H9 (cell line): ENCODE measurements at regions not wholly inside any gene's neighbourhood (a gene's known extent, or its start where the extent isn't known, plus 50 kb on each side); places are given as distances from the start of the nearest gene placed in this dataset.

Experiments
- DNase-seq: peaks from one replicate; pipeline ENCODE4 v3.0.0-alpha.2; 2017
- H2AFZ ChIP-seq: one replicate; pipeline ENCODE4 v1.6.1; 2013; ENCODE audit warnings: mild to moderate bottlenecking, low read length, control low read depth, moderate library complexity
- H2AK5ac ChIP-seq: 2 replicates; pipeline ENCODE4 v1.6.1; 2013; ENCODE audit warnings: low read length, control low read depth, mixed read lengths; ENCODE audit not compliant: insufficient read length
- H2BK120ac ChIP-seq: one replicate; pipeline ENCODE4 v1.6.1; 2013; ENCODE audit warnings: low read depth, mild to moderate bottlenecking, low read length, control low read depth, inconsistent platforms; ENCODE audit not compliant: poor library complexity, severe bottlenecking
- H2BK12ac ChIP-seq: 2 replicates; pipeline ENCODE4 v1.6.1; 2013; ENCODE audit warnings: low read length, control low read depth, mixed read lengths, low read depth; ENCODE audit not compliant: insufficient read length
- H2BK15ac ChIP-seq: 2 replicates; pipeline ENCODE4 v1.6.1; 2013; ENCODE audit warnings: low read depth, low read length, control low read depth
- H2BK20ac ChIP-seq: one replicate; pipeline ENCODE4 v1.6.1; 2013; ENCODE audit warnings: low read depth, mild to moderate bottlenecking, low read length, control low read depth, inconsistent platforms; ENCODE audit not compliant: poor library complexity, severe bottlenecking
- H2BK5ac ChIP-seq: 2 replicates; pipeline ENCODE4 v1.6.1; 2013; ENCODE audit warnings: low read length, control low read depth, mixed read lengths; ENCODE audit not compliant: insufficient read length
- H3K14ac ChIP-seq: 2 replicates; pipeline ENCODE4 v1.6.1; 2013; ENCODE audit warnings: low read length, control low read depth; ENCODE audit not compliant: insufficient read depth
- H3K18ac ChIP-seq: 2 replicates; pipeline ENCODE4 v1.6.1; 2013; ENCODE audit warnings: low read depth, mild to moderate bottlenecking, mixed read lengths, low read length, control low read depth; ENCODE audit not compliant: insufficient read length
- H3K23ac ChIP-seq: 2 replicates; pipeline ENCODE4 v1.6.1; 2013; ENCODE audit warnings: low read length, control low read depth, mixed read lengths, low read depth; ENCODE audit not compliant: insufficient read length
- H3K23me2 ChIP-seq: 2 replicates; pipeline ENCODE4 v1.6.1; 2013; ENCODE audit warnings: low read depth, mild to moderate bottlenecking, mixed read lengths, low read length, control low read depth; ENCODE audit not compliant: insufficient read length, poor library complexity, severe bottlenecking
- H3K27ac ChIP-seq: 2 replicates; pipeline ENCODE4 v1.5.1; 2013; ENCODE audit warnings: low read length, control low read depth, mixed read lengths, low read depth; ENCODE audit not compliant: insufficient read length
- H3K27me3 ChIP-seq: 2 replicates; pipeline ENCODE4 v1.6.1; 2013; ENCODE audit warnings: low read length, control low read depth, inconsistent platforms; ENCODE audit not compliant: insufficient read depth
- H3K4ac ChIP-seq: 2 replicates; pipeline ENCODE4 v1.6.1; 2013; ENCODE audit warnings: low read depth, mild to moderate bottlenecking, control low read depth, inconsistent platforms, low read length, moderate library complexity
- H3K4me1 ChIP-seq: 2 replicates; pipeline ENCODE4 v1.6.1; 2013; ENCODE audit warnings: low read length, control low read depth, inconsistent platforms; ENCODE audit not compliant: insufficient read depth
- H3K4me2 ChIP-seq: 2 replicates; pipeline ENCODE4 v1.6.1; 2013; ENCODE audit warnings: low read length, control low read depth, mixed read lengths; ENCODE audit not compliant: insufficient read length, insufficient read depth
- H3K56ac ChIP-seq: 2 replicates; pipeline ENCODE4 v1.6.1; 2013; ENCODE audit warnings: low read depth, mild to moderate bottlenecking, mixed read lengths, low read length, control low read depth; ENCODE audit not compliant: insufficient read length
- H3K79me1 ChIP-seq: 2 replicates; pipeline ENCODE4 v1.6.1; 2013; ENCODE audit warnings: low read depth, mild to moderate bottlenecking, moderate library complexity, low read length, control low read depth, inconsistent platforms; ENCODE audit not compliant: insufficient read depth, poor library complexity, severe bottlenecking
- H3K79me2 ChIP-seq: 2 replicates; pipeline ENCODE4 v1.6.1; 2013; ENCODE audit warnings: low read length, control low read depth, inconsistent platforms; ENCODE audit not compliant: insufficient read depth
- H3K9ac ChIP-seq: 2 replicates; pipeline ENCODE4 v1.6.1; 2013; ENCODE audit warnings: low read length, control low read depth, mixed read lengths; ENCODE audit not compliant: insufficient read length; ENCODE audit errors: extremely low read depth
- H3K9me3 ChIP-seq: one replicate; pipeline ENCODE4 v1.6.1; 2013; ENCODE audit warnings: low read depth, low read length, inconsistent platforms; ENCODE audit not compliant: control insufficient read depth
- H3T11ph ChIP-seq: one replicate; pipeline ENCODE4 v1.6.1; 2013; ENCODE audit warnings: mild to moderate bottlenecking, low read length, control low read depth, inconsistent platforms
- H4K20me1 ChIP-seq: one replicate; pipeline ENCODE4 v1.6.1; 2013; ENCODE audit not compliant: control insufficient read depth, insufficient read length, insufficient read depth
- H4K5ac ChIP-seq: 2 replicates; pipeline ENCODE4 v1.6.1; 2013; ENCODE audit warnings: low read depth, mild to moderate bottlenecking, mixed read lengths, low read length, control low read depth; ENCODE audit not compliant: insufficient read length
- H4K8ac ChIP-seq: replicated peaks from 2 replicates; pipeline ENCODE4 v1.6.1; 2013; ENCODE audit warnings: low read length, control low read depth, mixed read lengths, low read depth; ENCODE audit not compliant: insufficient read length
- H4K91ac ChIP-seq: 2 replicates; pipeline ENCODE4 v1.6.1; 2013; ENCODE audit warnings: low read depth, mild to moderate bottlenecking, moderate library complexity, mixed read lengths, low read length, control low read depth; ENCODE audit not compliant: insufficient read length
- H3K27ac Mint-ChIP-seq, 3 experiments: 2 replicates in 2 of 3; 3 replicates in 1 of 3; pipeline ENCODE4 v1.8.0; 2020 to 2021; ENCODE audit warnings: mixed read lengths in 3 of 3, mild to moderate bottlenecking in 1 of 3, moderate library complexity in 1 of 3
- H3K27me3 Mint-ChIP-seq: 2 replicates; pipeline ENCODE4 v1.8.0; 2021; ENCODE audit warnings: low read depth, mild to moderate bottlenecking, moderate library complexity, mixed read lengths
- H3K36me3 Mint-ChIP-seq, 3 experiments: 2 replicates in 2 of 3; 3 replicates in 1 of 3; pipeline ENCODE4 v1.8.0; 2020 to 2021; ENCODE audit warnings: low read depth in 3 of 3, mixed read lengths in 3 of 3; ENCODE audit not compliant: insufficient read depth in 1 of 3
- H3K4me1 Mint-ChIP-seq, 2 experiments: 2 replicates each; pipeline ENCODE4 v1.8.0; 2020; ENCODE audit warnings: mixed read lengths in 2 of 2
- H3K4me3 Mint-ChIP-seq, 2 experiments: 2 replicates in 1 of 2; 3 replicates in 1 of 2; pipeline ENCODE4 v1.8.0; 2020 to 2021; ENCODE audit warnings: mild to moderate bottlenecking in 2 of 2, mixed read lengths in 2 of 2, moderate library complexity in 1 of 2
- H3K9me3 Mint-ChIP-seq, 2 experiments: 2 replicates in 1 of 2; 3 replicates in 1 of 2; pipeline ENCODE4 v1.8.0; 2020; ENCODE audit warnings: mild to moderate bottlenecking in 2 of 2, mixed read lengths in 2 of 2, moderate library complexity in 1 of 2
- TF ChIP-seq, protein P1 (sequence below): fragments of 200-600 bp; sonication (generic); conservative IDR thresholded peaks from 3 replicates; pipeline ENCODE4 v1.8.0; 2021; ENCODE audit warnings: antibody characterized with exemption, mild to moderate bottlenecking

DNA sequence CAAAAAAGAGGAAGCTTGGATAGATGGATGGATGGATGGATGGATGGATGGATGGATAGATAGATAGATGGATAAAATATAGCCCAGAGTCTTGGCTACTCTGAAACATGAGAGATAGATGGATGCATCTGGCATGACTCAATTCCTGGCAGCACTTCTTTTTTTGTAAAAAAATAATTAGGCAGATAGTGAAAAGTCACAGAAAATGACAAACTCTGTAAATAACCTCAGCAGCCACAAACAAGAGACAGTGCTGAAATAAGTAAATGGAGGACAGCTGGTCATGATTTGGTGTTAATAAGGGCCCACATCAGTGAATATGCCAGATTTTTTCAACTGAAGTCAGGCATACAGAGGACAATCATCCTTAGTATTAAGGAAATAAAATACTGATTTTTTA, 585.0 kb upstream of the GCFC2 start:
- Histone ChIP-seq H3K18ac (no peak overlapping the region), H3K23ac (no peak overlapping the region), H3K27me3 (no peaks in the 10 kb centered on the region), H2AFZ (no peak overlapping the region), H4K20me1 (no peaks in the 10 kb centered on the region), H2BK12ac (no peak overlapping the region), H4K91ac (no peak overlapping the region), H2AK5ac (no peak overlapping the region), H3K4ac (no peak overlapping the region), H3K79me2 (no peaks in the 10 kb centered on the region), H2BK120ac (no peak overlapping the region), H3T11ph (peak overlapping the region; percentile 6), H2BK15ac (no peak overlapping the region), H3K27ac (no peak overlapping the region), H4K5ac (no peak overlapping the region), H2BK20ac (no peak overlapping the region), H3K14ac (no peak overlapping the region), H3K79me1 (no peaks in the 10 kb centered on the region), H4K8ac (no peak overlapping the region), H3K9me3 (no peaks in the 10 kb centered on the region), H3K56ac (no peak overlapping the region), H3K23me2 (no peaks in the 10 kb centered on the region), H2BK5ac (no peak overlapping the region), H3K9ac (no peak overlapping the region), H3K4me2 (no peak overlapping the region), H3K4me1 (no peaks in the 10 kb centered on the region)
- DNase-seq, result no peak
- H3K9me3 Mint-ChIP-seq, result no peaks in the 10 kb centered on the region; a peak in 1 of 5 replicates
- no peak overlapping the region for H3K4me3 Mint-ChIP-seq
- no peaks in the 10 kb centered on the region for H3K27me3 Mint-ChIP-seq
- no peaks in the 10 kb centered on the region for H3K36me3 Mint-ChIP-seq
- H3K27ac Mint-ChIP-seq, result no peak overlapping the region
- peaks cover 0 to 6% of the 10 kb centered on the region in 2 experiments; a peak in 2 of 4 replicates for H3K4me1 Mint-ChIP-seq
- TF ChIP-seq, protein P1, sequence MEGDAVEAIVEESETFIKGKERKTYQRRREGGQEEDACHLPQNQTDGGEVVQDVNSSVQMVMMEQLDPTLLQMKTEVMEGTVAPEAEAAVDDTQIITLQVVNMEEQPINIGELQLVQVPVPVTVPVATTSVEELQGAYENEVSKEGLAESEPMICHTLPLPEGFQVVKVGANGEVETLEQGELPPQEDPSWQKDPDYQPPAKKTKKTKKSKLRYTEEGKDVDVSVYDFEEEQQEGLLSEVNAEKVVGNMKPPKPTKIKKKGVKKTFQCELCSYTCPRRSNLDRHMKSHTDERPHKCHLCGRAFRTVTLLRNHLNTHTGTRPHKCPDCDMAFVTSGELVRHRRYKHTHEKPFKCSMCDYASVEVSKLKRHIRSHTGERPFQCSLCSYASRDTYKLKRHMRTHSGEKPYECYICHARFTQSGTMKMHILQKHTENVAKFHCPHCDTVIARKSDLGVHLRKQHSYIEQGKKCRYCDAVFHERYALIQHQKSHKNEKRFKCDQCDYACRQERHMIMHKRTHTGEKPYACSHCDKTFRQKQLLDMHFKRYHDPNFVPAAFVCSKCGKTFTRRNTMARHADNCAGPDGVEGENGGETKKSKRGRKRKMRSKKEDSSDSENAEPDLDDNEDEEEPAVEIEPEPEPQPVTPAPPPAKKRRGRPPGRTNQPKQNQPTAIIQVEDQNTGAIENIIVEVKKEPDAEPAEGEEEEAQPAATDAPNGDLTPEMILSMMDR, result no peak
